Activated T-cell treated with anti-CD3 and anti-CD28 coated beads, Interleukin-2, amount 50 U/mL, for 24 hours (primary cell): ENCODE measurements at regions not wholly inside any gene's neighbourhood (a gene's known extent, or its start where the extent isn't known, plus 50 kb on each side); places are given as distances from the start of the nearest gene placed in this dataset.

Source experiments
- DNase-seq: peaks from one replicate; pipeline ENCODE4 v3.0.0-alpha.2; 2020
- H3K27ac Mint-ChIP-seq: 2 replicates; pipeline ENCODE4 v1.8.0; 2020; ENCODE audit warnings: mild to moderate bottlenecking, mixed read lengths
- H3K27me3 Mint-ChIP-seq: 2 replicates; pipeline ENCODE4 v1.8.0; 2020; ENCODE audit warnings: mixed read lengths
- H3K36me3 Mint-ChIP-seq: 2 replicates; pipeline ENCODE4 v1.8.0; 2020; ENCODE audit warnings: low read depth, mixed read lengths
- H3K4me1 Mint-ChIP-seq: 2 replicates; pipeline ENCODE4 v1.8.0; 2020; ENCODE audit warnings: low read depth, mixed read lengths
- H3K4me3 Mint-ChIP-seq: 2 replicates; pipeline ENCODE4 v1.8.0; 2020; ENCODE audit warnings: mild to moderate bottlenecking, moderate library complexity, mixed read lengths
- H3K9me3 Mint-ChIP-seq: 2 replicates; pipeline ENCODE4 v1.8.0; 2020; ENCODE audit warnings: mixed read lengths

GRCh38 chr5:67620424-67621397 is 424.1 kb upstream of the CD180 start:
- H3K27ac Mint-ChIP-seq = no peak overlapping the region
- no peak overlapping the region for H3K4me3 Mint-ChIP-seq
- H3K36me3 Mint-ChIP-seq = no peaks in the 10 kb centered on the region
- peaks cover 3% of the 10 kb centered on the region for H3K27me3 Mint-ChIP-seq
- DNase-seq = no peak
- H3K4me1 Mint-ChIP-seq = peaks cover 16% of the 10 kb centered on the region
- no peaks in the 10 kb centered on the region for H3K9me3 Mint-ChIP-seq

- peaks cover 16% of the 10 kb centered on the region for H3K4me1 Mint-ChIP-seq
- no peak overlapping the region for H3K27ac Mint-ChIP-seq
- no peaks in the 10 kb centered on the region for H3K36me3 Mint-ChIP-seq
- H3K4me3 Mint-ChIP-seq = no peak overlapping the region
- peaks cover 3% of the 10 kb centered on the region for H3K27me3 Mint-ChIP-seq
- H3K9me3 Mint-ChIP-seq = no peaks in the 10 kb centered on the region
- DNase-seq = no peak
These were observed 423.0 kb upstream of the CD180 start for GRCh38 chr5:67619636-67620035.

- H3K36me3 Mint-ChIP-seq = no peaks in the 10 kb centered on the region
- peaks cover 16% of the 10 kb centered on the region for H3K4me1 Mint-ChIP-seq
- no peaks in the 10 kb centered on the region for H3K9me3 Mint-ChIP-seq
- no peak overlapping the region for H3K27ac Mint-ChIP-seq
- H3K27me3 Mint-ChIP-seq = peaks cover 3% of the 10 kb centered on the region
- H3K4me3 Mint-ChIP-seq = no peak overlapping the region
- DNase-seq = no peak
These were observed 422.6 kb upstream of the CD180 start for GRCh38 chr5:67619235-67619634.

GRCh38 chr5:67617051-67617450 is 420.5 kb upstream of the CD180 start:
- DNase-seq = no peak
- Mint-ChIP-seq H3K36me3 (no peaks in the 10 kb centered on the region), H3K9me3 (no peaks in the 10 kb centered on the region), H3K4me1 (peaks cover 26% of the 10 kb centered on the region), H3K4me3 (no peak overlapping the region), H3K27me3 (peaks cover 6% of the 10 kb centered on the region), H3K27ac (no peak overlapping the region)

GRCh38 chr5:67612961-67613360 is 416.4 kb upstream of the CD180 start:
- no peaks in the 10 kb centered on the region for H3K9me3 Mint-ChIP-seq
- H3K36me3 Mint-ChIP-seq = no peaks in the 10 kb centered on the region
- H3K4me1 Mint-ChIP-seq = peaks cover 10% of the 10 kb centered on the region
- no peak overlapping the region for H3K27ac Mint-ChIP-seq
- peaks cover 6% of the 10 kb centered on the region for H3K27me3 Mint-ChIP-seq
- H3K4me3 Mint-ChIP-seq = no peak overlapping the region
- no peak for DNase-seq

GRCh38 chr5:67610186-67610912 is 413.8 kb upstream of the CD180 start:
- H3K36me3 Mint-ChIP-seq = no peaks in the 10 kb centered on the region
- no peak overlapping the region for H3K4me3 Mint-ChIP-seq
- peaks cover 8% of the 10 kb centered on the region for H3K27me3 Mint-ChIP-seq
- peaks cover 10% of the 10 kb centered on the region for H3K4me1 Mint-ChIP-seq
- no peak for DNase-seq
- no peak overlapping the region for H3K27ac Mint-ChIP-seq
- no peaks in the 10 kb centered on the region for H3K9me3 Mint-ChIP-seq

- no peaks in the 10 kb centered on the region for H3K36me3 Mint-ChIP-seq
- H3K27me3 Mint-ChIP-seq = peaks cover 5% of the 10 kb centered on the region
- H3K27ac Mint-ChIP-seq = no peak overlapping the region
- H3K9me3 Mint-ChIP-seq = peaks cover under 1% of the 10 kb centered on the region
- H3K4me1 Mint-ChIP-seq = peaks cover 7% of the 10 kb centered on the region
- no peak for DNase-seq
- H3K4me3 Mint-ChIP-seq = no peak overlapping the region
These were observed 411.4 kb upstream of the CD180 start for GRCh38 chr5:67607958-67608357.

GRCh38 chr5:67606586-67606947 is 410.0 kb upstream of the CD180 start:
- no peak overlapping the region for H3K4me3 Mint-ChIP-seq
- no peak for DNase-seq
- no peaks in the 10 kb centered on the region for H3K4me1 Mint-ChIP-seq
- H3K9me3 Mint-ChIP-seq = peaks cover 12% of the 10 kb centered on the region
- H3K36me3 Mint-ChIP-seq = no peaks in the 10 kb centered on the region
- H3K27ac Mint-ChIP-seq = no peak overlapping the region
- H3K27me3 Mint-ChIP-seq = peaks cover 5% of the 10 kb centered on the region

GRCh38 chr5:67605730-67606585 is 409.4 kb upstream of the CD180 start:
- Mint-ChIP-seq H3K27ac (no peak overlapping the region), H3K4me3 (no peak overlapping the region), H3K36me3 (no peaks in the 10 kb centered on the region), H3K9me3 (peaks cover 17% of the 10 kb centered on the region), H3K27me3 (peaks cover 5% of the 10 kb centered on the region), H3K4me1 (no peaks in the 10 kb centered on the region)
- DNase-seq = no peak

- DNase-seq = no peak
- Mint-ChIP-seq H3K9me3 (peaks cover 2% of the 10 kb centered on the region), H3K4me1 (peaks cover 3% of the 10 kb centered on the region), H3K4me3 (no peak overlapping the region), H3K36me3 (no peaks in the 10 kb centered on the region), H3K27ac (no peak overlapping the region), H3K27me3 (no peaks in the 10 kb centered on the region)
These were observed 394.9 kb upstream of the CD180 start for GRCh38 chr5:67591491-67591890.

- no peaks in the 10 kb centered on the region for H3K36me3 Mint-ChIP-seq
- H3K27me3 Mint-ChIP-seq = no peaks in the 10 kb centered on the region
- no peak overlapping the region for H3K4me3 Mint-ChIP-seq
- peaks cover 3% of the 10 kb centered on the region for H3K4me1 Mint-ChIP-seq
- peaks cover under 1% of the 10 kb centered on the region for H3K9me3 Mint-ChIP-seq
- H3K27ac Mint-ChIP-seq = no peak overlapping the region
- no peak for DNase-seq
These were observed 391.8 kb upstream of the CD180 start for GRCh38 chr5:67588389-67588788.

- no peak for DNase-seq
- no peaks in the 10 kb centered on the region for H3K27me3 Mint-ChIP-seq
These were observed 384.6 kb upstream of the CD180 start for GRCh38 chr5:67581203-67581602.

GRCh38 chr5:67578011-67578410 is 381.4 kb upstream of the CD180 start:
- Mint-ChIP-seq H3K27me3 (no peaks in the 10 kb centered on the region), H3K36me3 (peaks cover 2% of the 10 kb centered on the region), H3K27ac (no peak overlapping the region), H3K4me3 (no peak overlapping the region), H3K4me1 (no peaks in the 10 kb centered on the region), H3K9me3 (peaks cover 15% of the 10 kb centered on the region)
- no peak for DNase-seq

More at GRCh38 chr5:67581203-67581602, 384.6 kb upstream of the CD180 start:
- H3K36me3 Mint-ChIP-seq = no peaks in the 10 kb centered on the region
- H3K4me3 Mint-ChIP-seq = no peak overlapping the region
- no peaks in the 10 kb centered on the region for H3K9me3 Mint-ChIP-seq
- H3K4me1 Mint-ChIP-seq = no peaks in the 10 kb centered on the region
- H3K27ac Mint-ChIP-seq = no peak overlapping the region

- no peaks in the 10 kb centered on the region for H3K27me3 Mint-ChIP-seq
- H3K4me1 Mint-ChIP-seq = no peaks in the 10 kb centered on the region
- no peak overlapping the region for H3K4me3 Mint-ChIP-seq
- peaks cover 18% of the 10 kb centered on the region for H3K9me3 Mint-ChIP-seq
- no peak overlapping the region for H3K27ac Mint-ChIP-seq
- H3K36me3 Mint-ChIP-seq = peaks cover 2% of the 10 kb centered on the region
- DNase-seq = no peak
These were observed 380.8 kb upstream of the CD180 start for GRCh38 chr5:67577424-67577823.
